Uterus (tissue), 2 donors: ENCODE measurements at regions not wholly inside any gene's neighbourhood (a gene's known extent, or its start where the extent isn't known, plus 50 kb on each side); places are given as distances from the start of the nearest gene placed in this dataset.

Source experiments
- CTCF ChIP-seq, 4 experiments: fragments of 200-600 bp in 2 of 4; fragments of 450-650 bp in 2 of 4; sonication (generic) in 2 of 4; IDR thresholded peaks; one replicate each; pipeline ENCODE4 v1.5.1; 2016 to 2019; ENCODE audit warnings: antibody characterized with exemption in 4 of 4, mild to moderate bottlenecking in 2 of 4, moderate library complexity in 1 of 4
- POLR2A ChIP-seq, 2 donors: fragments of 450-650 bp; IDR thresholded peaks; one replicate each; pipeline ENCODE4 v1.6.1; 2016; ENCODE audit warnings: antibody characterized with exemption in 2 of 2, mild to moderate bottlenecking in 1 of 2, moderate library complexity in 1 of 2

DNA sequence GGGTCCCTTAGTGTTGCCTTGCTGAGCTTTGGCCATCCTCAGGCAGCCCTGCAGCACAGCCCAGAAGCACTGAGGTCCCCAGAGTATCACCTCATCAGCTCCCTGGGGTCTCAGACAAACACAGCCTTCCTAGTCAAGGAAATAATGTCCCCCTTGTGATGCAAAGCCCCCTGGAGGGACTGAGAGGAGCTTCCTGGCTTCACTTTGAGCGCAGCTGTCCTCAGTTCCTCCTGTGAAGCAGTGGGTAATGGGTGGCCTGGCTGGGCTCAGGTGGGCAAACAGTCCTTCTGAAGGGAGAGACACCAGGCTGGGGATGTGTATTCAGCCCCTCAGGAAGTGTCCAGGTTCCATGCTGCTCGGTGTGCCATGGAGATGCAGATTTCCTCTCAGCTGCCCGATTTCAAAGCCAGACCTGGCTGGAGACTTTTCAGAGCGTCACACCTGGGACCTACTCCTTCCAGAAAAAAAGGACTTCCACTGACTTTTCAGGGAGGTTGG lies 79.2 kb upstream of the FOXA2 start:
- no peak for TF ChIP-seq POLR2A (IDR thresholded peaks at IDR 0.05)
- TF ChIP-seq CTCF (IDR thresholded peaks at IDR 0.05), result no peak
